GM23338 (cell line): ENCODE measurements at regions not wholly inside any gene's neighbourhood (a gene's known extent, or its start where the extent isn't known, plus 50 kb on each side); places are given as distances from the start of the nearest gene placed in this dataset.

Source experiments
- ATAC-seq: fragments of 200-7000 bp; cut with Tn5 transposase; 3 replicates; pipeline ENCODE4 v1.9.1; 2020
- DNase-seq: peaks from one replicate; pipeline ENCODE4 v3.0.0-alpha.2; 2015; ENCODE audit warnings: low spot score
- H2AFZ ChIP-seq: fragments of 200-600 bp; sonication (generic); 2 replicates; pipeline ENCODE4 v1.8.0; 2016; ENCODE audit warnings: antibody characterized with exemption, mild to moderate bottlenecking, moderate library complexity
- H3F3A ChIP-seq: fragments of 200-600 bp; sonication (generic); replicated peaks from 2 replicates; pipeline ENCODE4 v1.8.0; 2017; ENCODE audit warnings: antibody characterized with exemption, mixed run types, low read depth
- H3K27ac ChIP-seq: fragments of 200-600 bp; sonication (generic); 2 replicates; pipeline ENCODE4 v1.6.1; 2016; ENCODE audit warnings: low read depth
- H3K27me3 ChIP-seq: fragments of 200-600 bp; sonication (generic); 2 replicates; pipeline ENCODE4 v1.8.0; 2016; ENCODE audit warnings: mild to moderate bottlenecking, mixed run types, moderate library complexity; ENCODE audit not compliant: insufficient read depth
- H3K36me3 ChIP-seq: fragments of 200-600 bp; sonication (generic); 2 replicates; pipeline ENCODE4 v1.8.0; 2016; ENCODE audit warnings: mild to moderate bottlenecking; ENCODE audit not compliant: insufficient read depth
- H3K4me1 ChIP-seq: fragments of 200-600 bp; sonication (generic); 2 replicates; pipeline ENCODE4 v1.8.0; 2016; ENCODE audit warnings: mild to moderate bottlenecking, moderate library complexity; ENCODE audit not compliant: insufficient read depth
- H3K4me2 ChIP-seq: fragments of 200-600 bp; sonication (generic); 2 replicates; pipeline ENCODE4 v1.7.1; 2017; ENCODE audit warnings: mixed run types
- H3K4me3 ChIP-seq: fragments of 200-600 bp; sonication (generic); 2 replicates; pipeline ENCODE4 v1.6.1; 2016; ENCODE audit warnings: mixed run types
- H3K79me2 ChIP-seq: fragments of 200-600 bp; sonication (generic); replicated peaks from 2 replicates; pipeline ENCODE4 v1.8.0; 2017; ENCODE audit warnings: mild to moderate bottlenecking; ENCODE audit not compliant: insufficient read depth
- H3K9me2 ChIP-seq: fragments of 200-600 bp; sonication (generic); 2 replicates; pipeline ENCODE4 v1.8.0; 2017; ENCODE audit not compliant: insufficient read depth
- H4K20me1 ChIP-seq: fragments of 200-600 bp; sonication (generic); replicated peaks from 2 replicates; pipeline ENCODE4 v1.8.0; 2017; ENCODE audit warnings: mild to moderate bottlenecking; ENCODE audit not compliant: insufficient read depth
- H3K27ac Mint-ChIP-seq: 2 replicates; pipeline ENCODE4 v1.8.0; 2020; ENCODE audit warnings: inconsistent platforms, mild to moderate bottlenecking, moderate library complexity, mixed read lengths
- H3K27me3 Mint-ChIP-seq: 3 replicates; pipeline ENCODE4 v1.8.0; 2022; ENCODE audit warnings: low read depth, mild to moderate bottlenecking, moderate library complexity, mixed read lengths, inconsistent platforms; ENCODE audit not compliant: insufficient read depth, poor library complexity
- H3K36me3 Mint-ChIP-seq: 3 replicates; pipeline ENCODE4 v1.8.0; 2021; ENCODE audit warnings: low read depth, mild to moderate bottlenecking, inconsistent platforms, moderate library complexity, mixed read lengths
- H3K4me1 Mint-ChIP-seq: 3 replicates; pipeline ENCODE4 v1.8.0; 2020; ENCODE audit warnings: mild to moderate bottlenecking, inconsistent platforms, mixed read lengths
- H3K4me3 Mint-ChIP-seq: 3 replicates; pipeline ENCODE4 v1.8.0; 2021; ENCODE audit warnings: moderate library complexity, mild to moderate bottlenecking, inconsistent platforms, mixed read lengths
- H3K9me3 Mint-ChIP-seq: 3 replicates; pipeline ENCODE4 v1.8.0; 2020; ENCODE audit warnings: moderate library complexity, mild to moderate bottlenecking, inconsistent platforms, mixed read lengths
- EZH2phosphoT487 ChIP-seq: fragments of 200-600 bp; sonication (generic); IDR thresholded peaks from one replicate; pipeline ENCODE4 v1.8.1; 2018; ENCODE audit warnings: antibody characterized with exemption; ENCODE audit not compliant: unreplicated experiment
- STAT1 ChIP-seq: IDR thresholded peaks from one replicate; pipeline ENCODE4 v1.6.1; 2016; ENCODE audit warnings: antibody characterized with exemption; ENCODE audit not compliant: unreplicated experiment
- ZNF114 ChIP-seq: fragments of 250-450 bp; sonication (Bioruptor Pico); IDR thresholded peaks from 2 replicates; pipeline ENCODE4 v1.5.0; 2020; ENCODE audit warnings: mild to moderate bottlenecking, moderate library complexity
- TF ChIP-seq, protein P1 (sequence below), 2 experiments: fragments of 200-600 bp in 1 of 2; sonication (generic) in 1 of 2; conservative IDR thresholded peaks; 2 replicates each; pipeline versions ENCODE4 v1.5.1 to v1.6.1; 2016 to 2017; ENCODE audit warnings: antibody characterized with exemption in 2 of 2, low read depth in 2 of 2, mild to moderate bottlenecking in 2 of 2, moderate library complexity in 1 of 2
- TF ChIP-seq, protein P2 (sequence below): IDR thresholded peaks from one replicate; pipeline ENCODE4 v1.6.1; 2018; ENCODE audit warnings: antibody characterized with exemption; ENCODE audit not compliant: unreplicated experiment
- TF ChIP-seq, protein P3 (sequence below): fragments of 250-450 bp; sonication (Bioruptor Pico); IDR thresholded peaks from 2 replicates; pipeline ENCODE4 v1.5.0; 2020; ENCODE audit warnings: mild to moderate bottlenecking, moderate library complexity

DNA sequence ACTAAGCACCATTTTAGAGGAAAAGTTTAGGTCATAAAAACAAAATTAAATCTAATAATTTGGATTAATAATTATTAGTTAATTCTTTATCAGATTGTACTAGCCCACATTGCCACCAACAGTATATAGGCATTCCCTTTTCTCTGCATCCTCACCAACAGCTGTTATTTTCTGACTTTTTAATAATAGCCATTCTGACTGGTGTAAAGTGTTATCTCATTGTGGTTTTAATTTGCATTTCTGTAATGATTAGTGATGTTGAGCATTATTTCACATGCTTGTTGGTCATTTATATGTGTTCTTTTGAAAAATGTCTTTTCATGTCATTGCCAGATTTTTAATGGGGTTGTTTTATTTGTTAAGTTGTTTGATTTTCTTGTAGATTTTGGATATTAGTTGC lies 319.1 kb upstream of the SYNCRIP start:
- H3K9me3 Mint-ChIP-seq, result peaks cover 25% of the 10 kb centered on the region
- H3K4me1 Mint-ChIP-seq, result no peaks in the 10 kb centered on the region
- no peak for TF ChIP-seq ZNF114 (CRISPR knock-in tag)
- TF ChIP-seq, protein P1, sequence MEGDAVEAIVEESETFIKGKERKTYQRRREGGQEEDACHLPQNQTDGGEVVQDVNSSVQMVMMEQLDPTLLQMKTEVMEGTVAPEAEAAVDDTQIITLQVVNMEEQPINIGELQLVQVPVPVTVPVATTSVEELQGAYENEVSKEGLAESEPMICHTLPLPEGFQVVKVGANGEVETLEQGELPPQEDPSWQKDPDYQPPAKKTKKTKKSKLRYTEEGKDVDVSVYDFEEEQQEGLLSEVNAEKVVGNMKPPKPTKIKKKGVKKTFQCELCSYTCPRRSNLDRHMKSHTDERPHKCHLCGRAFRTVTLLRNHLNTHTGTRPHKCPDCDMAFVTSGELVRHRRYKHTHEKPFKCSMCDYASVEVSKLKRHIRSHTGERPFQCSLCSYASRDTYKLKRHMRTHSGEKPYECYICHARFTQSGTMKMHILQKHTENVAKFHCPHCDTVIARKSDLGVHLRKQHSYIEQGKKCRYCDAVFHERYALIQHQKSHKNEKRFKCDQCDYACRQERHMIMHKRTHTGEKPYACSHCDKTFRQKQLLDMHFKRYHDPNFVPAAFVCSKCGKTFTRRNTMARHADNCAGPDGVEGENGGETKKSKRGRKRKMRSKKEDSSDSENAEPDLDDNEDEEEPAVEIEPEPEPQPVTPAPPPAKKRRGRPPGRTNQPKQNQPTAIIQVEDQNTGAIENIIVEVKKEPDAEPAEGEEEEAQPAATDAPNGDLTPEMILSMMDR (conservative IDR thresholded peaks at IDR 0.05; ENCODE audit: low read depth in 2 of 2), result no peak
- no peak for TF ChIP-seq EZH2phosphoT487
- TF ChIP-seq, protein P2, sequence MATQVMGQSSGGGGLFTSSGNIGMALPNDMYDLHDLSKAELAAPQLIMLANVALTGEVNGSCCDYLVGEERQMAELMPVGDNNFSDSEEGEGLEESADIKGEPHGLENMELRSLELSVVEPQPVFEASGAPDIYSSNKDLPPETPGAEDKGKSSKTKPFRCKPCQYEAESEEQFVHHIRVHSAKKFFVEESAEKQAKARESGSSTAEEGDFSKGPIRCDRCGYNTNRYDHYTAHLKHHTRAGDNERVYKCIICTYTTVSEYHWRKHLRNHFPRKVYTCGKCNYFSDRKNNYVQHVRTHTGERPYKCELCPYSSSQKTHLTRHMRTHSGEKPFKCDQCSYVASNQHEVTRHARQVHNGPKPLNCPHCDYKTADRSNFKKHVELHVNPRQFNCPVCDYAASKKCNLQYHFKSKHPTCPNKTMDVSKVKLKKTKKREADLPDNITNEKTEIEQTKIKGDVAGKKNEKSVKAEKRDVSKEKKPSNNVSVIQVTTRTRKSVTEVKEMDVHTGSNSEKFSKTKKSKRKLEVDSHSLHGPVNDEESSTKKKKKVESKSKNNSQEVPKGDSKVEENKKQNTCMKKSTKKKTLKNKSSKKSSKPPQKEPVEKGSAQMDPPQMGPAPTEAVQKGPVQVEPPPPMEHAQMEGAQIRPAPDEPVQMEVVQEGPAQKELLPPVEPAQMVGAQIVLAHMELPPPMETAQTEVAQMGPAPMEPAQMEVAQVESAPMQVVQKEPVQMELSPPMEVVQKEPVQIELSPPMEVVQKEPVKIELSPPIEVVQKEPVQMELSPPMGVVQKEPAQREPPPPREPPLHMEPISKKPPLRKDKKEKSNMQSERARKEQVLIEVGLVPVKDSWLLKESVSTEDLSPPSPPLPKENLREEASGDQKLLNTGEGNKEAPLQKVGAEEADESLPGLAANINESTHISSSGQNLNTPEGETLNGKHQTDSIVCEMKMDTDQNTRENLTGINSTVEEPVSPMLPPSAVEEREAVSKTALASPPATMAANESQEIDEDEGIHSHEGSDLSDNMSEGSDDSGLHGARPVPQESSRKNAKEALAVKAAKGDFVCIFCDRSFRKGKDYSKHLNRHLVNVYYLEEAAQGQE, result no peak
- TF ChIP-seq STAT1, result no peak
- TF ChIP-seq, protein P3, sequence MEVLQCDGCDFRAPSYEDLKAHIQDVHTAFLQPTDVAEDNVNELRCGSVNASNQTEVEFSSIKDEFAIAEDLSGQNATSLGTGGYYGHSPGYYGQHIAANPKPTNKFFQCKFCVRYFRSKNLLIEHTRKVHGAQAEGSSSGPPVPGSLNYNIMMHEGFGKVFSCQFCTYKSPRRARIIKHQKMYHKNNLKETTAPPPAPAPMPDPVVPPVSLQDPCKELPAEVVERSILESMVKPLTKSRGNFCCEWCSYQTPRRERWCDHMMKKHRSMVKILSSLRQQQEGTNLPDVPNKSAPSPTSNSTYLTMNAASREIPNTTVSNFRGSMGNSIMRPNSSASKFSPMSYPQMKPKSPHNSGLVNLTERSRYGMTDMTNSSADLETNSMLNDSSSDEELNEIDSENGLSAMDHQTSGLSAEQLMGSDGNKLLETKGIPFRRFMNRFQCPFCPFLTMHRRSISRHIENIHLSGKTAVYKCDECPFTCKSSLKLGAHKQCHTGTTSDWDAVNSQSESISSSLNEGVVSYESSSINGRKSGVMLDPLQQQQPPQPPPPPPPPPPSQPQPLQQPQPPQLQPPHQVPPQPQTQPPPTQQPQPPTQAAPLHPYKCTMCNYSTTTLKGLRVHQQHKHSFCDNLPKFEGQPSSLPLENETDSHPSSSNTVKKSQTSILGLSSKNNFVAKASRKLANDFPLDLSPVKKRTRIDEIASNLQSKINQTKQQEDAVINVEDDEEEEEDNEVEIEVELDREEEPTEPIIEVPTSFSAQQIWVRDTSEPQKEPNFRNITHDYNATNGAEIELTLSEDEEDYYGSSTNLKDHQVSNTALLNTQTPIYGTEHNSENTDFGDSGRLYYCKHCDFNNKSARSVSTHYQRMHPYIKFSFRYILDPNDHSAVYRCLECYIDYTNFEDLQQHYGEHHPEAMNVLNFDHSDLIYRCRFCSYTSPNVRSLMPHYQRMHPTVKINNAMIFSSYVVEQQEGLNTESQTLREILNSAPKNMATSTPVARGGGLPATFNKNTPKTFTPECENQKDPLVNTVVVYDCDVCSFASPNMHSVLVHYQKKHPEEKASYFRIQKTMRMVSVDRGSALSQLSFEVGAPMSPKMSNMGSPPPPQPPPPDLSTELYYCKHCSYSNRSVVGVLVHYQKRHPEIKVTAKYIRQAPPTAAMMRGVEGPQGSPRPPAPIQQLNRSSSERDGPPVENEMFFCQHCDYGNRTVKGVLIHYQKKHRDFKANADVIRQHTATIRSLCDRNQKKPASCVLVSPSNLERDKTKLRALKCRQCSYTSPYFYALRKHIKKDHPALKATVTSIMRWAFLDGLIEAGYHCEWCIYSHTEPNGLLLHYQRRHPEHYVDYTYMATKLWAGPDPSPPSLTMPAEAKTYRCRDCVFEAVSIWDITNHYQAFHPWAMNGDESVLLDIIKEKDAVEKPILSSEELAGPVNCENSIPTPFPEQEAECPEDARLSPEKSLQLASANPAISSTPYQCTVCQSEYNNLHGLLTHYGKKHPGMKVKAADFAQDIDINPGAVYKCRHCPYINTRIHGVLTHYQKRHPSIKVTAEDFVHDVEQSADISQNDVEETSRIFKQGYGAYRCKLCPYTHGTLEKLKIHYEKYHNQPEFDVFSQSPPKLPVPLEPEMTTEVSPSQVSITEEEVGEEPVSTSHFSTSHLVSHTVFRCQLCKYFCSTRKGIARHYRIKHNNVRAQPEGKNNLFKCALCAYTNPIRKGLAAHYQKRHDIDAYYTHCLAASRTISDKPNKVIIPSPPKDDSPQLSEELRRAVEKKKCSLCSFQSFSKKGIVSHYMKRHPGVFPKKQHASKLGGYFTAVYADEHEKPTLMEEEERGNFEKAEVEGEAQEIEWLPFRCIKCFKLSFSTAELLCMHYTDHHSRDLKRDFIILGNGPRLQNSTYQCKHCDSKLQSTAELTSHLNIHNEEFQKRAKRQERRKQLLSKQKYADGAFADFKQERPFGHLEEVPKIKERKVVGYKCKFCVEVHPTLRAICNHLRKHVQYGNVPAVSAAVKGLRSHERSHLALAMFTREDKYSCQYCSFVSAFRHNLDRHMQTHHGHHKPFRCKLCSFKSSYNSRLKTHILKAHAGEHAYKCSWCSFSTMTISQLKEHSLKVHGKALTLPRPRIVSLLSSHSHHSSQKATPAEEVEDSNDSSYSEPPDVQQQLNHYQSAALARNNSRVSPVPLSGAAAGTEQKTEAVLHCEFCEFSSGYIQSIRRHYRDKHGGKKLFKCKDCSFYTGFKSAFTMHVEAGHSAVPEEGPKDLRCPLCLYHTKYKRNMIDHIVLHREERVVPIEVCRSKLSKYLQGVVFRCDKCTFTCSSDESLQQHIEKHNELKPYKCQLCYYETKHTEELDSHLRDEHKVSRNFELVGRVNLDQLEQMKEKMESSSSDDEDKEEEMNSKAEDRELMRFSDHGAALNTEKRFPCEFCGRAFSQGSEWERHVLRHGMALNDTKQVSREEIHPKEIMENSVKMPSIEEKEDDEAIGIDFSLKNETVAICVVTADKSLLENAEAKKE (CRISPR knock-in tag), result no peak

More for the DNA sequence above, 319.1 kb upstream of the SYNCRIP start:
- Mint-ChIP-seq H3K27me3 (peaks cover 2% of the 10 kb centered on the region), H3K27ac (no peak overlapping the region), H3K36me3 (peaks cover 4% of the 10 kb centered on the region), H3K4me3 (no peak overlapping the region)
- no peaks in the 10 kb centered on the region for H3K4me1 ChIP-seq
- no peaks in the 10 kb centered on the region for H3F3A ChIP-seq
- H3K4me2 ChIP-seq, result no peak overlapping the region
- H4K20me1 ChIP-seq, result no peaks in the 10 kb centered on the region
- no peaks in the 10 kb centered on the region for H3K27me3 ChIP-seq
- H2AFZ ChIP-seq, result no peak overlapping the region
- H3K36me3 ChIP-seq, result no peaks in the 10 kb centered on the region
- no peak for DNase-seq
- H3K4me3 ChIP-seq, result no peak overlapping the region
- no peak overlapping the region for H3K27ac ChIP-seq
- no peaks in the 10 kb centered on the region for H3K9me2 ChIP-seq
- ATAC-seq, result no peak
- no peaks in the 10 kb centered on the region for H3K79me2 ChIP-seq
